ENCODE measurements at regions not wholly inside any gene's neighbourhood (a gene's known extent, or its start where the extent isn't known, plus 50 kb on each side); places are given as distances from the start of the nearest gene placed in this dataset.

GRCh38 chr7:52959336-52959735 lies 76.1 kb upstream of the POM121L12 start:
- no peak for TF ChIP-seq CTCF (IDR thresholded peaks at IDR 0.05; ENCODE audit: insufficient read depth, low read depth, low read length)
- TF ChIP-seq EZH2 (IDR thresholded peaks at IDR 0.05; ENCODE audit: insufficient read depth, low read length), result no peak

Measured in astrocyte (in vitro differentiated cells and primary cell).